Fibroblast of pulmonary artery (primary cell): ENCODE measurements at regions not wholly inside any gene's neighbourhood (a gene's known extent, or its start where the extent isn't known, plus 50 kb on each side); places are given as distances from the start of the nearest gene placed in this dataset.

ENCODE experiments used
- DNase-seq: peaks from one replicate; pipeline ENCODE4 v3.0.0-alpha.2; 2010; ENCODE audit warnings: low read depth
- H3K4me3 ChIP-seq: replicated peaks from 2 replicates; pipeline ENCODE4 v1.5.1; 2011; ENCODE audit warnings: low read depth, mild to moderate bottlenecking, control low read depth, low read length, moderate library complexity
- TF ChIP-seq, protein P1 (sequence below): IDR thresholded peaks from 2 replicates; pipeline ENCODE4 v1.5.1; 2011; ENCODE audit warnings: mild to moderate bottlenecking, control low read depth, low read length, inconsistent platforms; ENCODE audit errors: missing control alignments

DNA sequence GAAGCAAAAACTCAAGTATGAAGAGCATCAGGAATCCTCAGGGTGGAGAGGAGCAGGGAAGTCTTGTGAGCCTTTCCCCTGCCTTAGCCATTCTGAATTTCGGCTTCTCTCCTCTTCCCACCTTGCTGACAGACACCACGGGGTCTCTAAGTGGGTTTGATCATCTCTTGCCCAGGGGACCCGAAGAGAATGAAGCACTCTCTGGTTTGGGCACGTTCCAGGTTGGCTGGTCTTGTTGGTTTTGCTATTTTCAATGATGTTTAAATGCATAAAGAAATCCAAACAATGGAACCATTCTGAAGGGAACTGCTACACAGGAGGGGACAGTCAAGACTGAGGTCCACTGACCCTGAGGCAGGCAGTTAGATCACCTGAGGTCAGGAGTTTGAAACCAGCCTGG lies 131.7 kb downstream of the PXDC1 start:
- no peak overlapping the region for H3K4me3 ChIP-seq
- TF ChIP-seq, protein P1, sequence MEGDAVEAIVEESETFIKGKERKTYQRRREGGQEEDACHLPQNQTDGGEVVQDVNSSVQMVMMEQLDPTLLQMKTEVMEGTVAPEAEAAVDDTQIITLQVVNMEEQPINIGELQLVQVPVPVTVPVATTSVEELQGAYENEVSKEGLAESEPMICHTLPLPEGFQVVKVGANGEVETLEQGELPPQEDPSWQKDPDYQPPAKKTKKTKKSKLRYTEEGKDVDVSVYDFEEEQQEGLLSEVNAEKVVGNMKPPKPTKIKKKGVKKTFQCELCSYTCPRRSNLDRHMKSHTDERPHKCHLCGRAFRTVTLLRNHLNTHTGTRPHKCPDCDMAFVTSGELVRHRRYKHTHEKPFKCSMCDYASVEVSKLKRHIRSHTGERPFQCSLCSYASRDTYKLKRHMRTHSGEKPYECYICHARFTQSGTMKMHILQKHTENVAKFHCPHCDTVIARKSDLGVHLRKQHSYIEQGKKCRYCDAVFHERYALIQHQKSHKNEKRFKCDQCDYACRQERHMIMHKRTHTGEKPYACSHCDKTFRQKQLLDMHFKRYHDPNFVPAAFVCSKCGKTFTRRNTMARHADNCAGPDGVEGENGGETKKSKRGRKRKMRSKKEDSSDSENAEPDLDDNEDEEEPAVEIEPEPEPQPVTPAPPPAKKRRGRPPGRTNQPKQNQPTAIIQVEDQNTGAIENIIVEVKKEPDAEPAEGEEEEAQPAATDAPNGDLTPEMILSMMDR = no peak
- no peak for DNase-seq

DNA sequence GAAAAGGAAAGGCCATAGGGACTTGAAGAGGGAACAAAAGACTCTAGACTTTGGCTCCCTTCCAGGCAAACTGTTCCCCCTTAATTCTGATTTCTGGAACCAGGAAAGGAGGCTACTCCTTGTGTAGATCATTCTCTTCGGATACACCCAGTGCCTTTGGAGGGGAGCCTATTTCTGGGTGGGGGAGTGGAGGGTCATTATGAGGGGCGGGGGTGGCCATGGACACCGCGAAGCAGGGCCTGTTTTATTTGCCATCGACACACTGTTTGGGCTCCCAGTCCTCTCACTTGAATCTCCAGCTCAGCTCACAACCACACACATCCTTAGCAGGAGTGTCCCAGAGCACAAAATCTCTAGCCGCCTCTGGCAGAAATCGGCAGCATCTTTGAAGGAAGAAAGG lies 132.3 kb downstream of the PXDC1 start:
- TF ChIP-seq, protein P1 = no peak
- no peak for DNase-seq
- H3K4me3 ChIP-seq = no peak overlapping the region

DNA sequence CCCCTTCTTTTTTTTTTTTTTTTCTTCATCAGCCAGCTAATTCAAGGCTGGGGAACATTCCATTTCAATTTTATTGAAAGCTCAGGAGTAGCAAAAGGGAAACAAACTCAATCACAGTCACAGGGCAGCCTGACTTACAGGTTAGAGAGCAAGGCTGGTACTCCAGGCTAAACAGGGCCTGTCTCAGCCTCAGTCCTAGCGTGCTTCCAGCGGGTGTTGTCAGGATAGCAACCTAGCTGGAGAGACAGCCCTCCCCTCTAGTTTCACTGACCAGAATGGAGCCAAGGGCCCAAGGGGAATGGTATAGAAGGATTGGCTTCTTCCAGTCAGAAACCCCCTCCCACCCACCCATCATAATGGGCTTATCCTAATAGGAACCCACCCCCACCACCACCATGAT lies 132.9 kb downstream of the PXDC1 start:
- H3K4me3 ChIP-seq = no peak overlapping the region
- DNase-seq = no peak
- TF ChIP-seq, protein P1 = no peak

DNA sequence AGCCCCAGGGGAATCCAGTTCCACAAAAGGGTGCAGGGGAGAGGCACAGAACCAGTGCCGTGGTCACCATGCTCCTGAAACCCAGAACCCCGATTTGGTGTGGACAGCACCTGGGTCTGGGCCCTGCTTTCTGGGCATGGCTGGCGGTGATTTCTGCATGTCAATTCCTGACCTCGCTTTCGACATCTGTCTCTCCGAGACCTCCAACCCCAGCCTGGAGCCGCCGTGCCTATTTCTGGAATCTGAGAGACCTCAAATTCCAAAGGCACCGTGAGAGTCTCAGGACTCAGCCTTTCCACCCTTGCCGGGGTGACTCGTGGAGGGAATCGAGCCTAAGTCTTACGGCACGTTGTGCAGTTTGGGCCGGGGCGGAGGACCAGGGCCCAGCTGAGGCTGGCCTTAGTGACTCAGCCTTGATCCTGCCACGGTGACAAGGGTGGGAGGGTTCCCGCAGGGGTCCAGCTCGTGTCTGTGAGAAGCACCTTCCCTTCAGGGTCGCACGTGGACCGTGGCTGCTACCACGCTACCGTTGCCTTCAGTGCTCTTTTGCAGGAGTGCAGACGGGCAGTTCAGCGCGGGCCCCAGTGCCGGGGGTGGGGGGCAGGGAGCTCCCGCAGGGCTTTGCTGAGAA lies 133.7 kb downstream of the PXDC1 start:
- DNase-seq = no peak
- H3K4me3 ChIP-seq = no peak overlapping the region
- TF ChIP-seq, protein P1 = no peak

DNA sequence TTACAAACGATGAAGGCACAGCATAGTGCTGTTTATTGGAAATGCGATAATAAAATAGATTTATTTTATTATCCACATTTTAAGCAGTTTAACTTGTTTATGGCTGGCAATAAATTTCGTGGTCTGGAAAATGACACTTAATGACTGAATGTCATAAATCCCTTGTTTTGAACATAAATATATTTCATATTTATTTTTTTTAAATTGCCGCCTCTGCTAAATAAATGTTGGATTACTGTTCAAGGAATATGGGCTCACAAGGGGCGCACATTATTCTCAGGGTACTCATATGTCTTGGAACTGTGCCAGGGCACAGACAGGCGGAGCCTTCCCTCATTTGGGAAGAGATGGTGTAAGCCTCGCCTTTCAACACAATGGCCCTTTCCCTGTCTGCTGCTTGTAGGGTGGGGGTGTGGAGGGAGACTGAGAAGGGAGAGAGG lies 134.3 kb downstream of the PXDC1 start:
- no peak for DNase-seq
- H3K4me3 ChIP-seq = no peak overlapping the region
- TF ChIP-seq, protein P1 = no peak

DNA sequence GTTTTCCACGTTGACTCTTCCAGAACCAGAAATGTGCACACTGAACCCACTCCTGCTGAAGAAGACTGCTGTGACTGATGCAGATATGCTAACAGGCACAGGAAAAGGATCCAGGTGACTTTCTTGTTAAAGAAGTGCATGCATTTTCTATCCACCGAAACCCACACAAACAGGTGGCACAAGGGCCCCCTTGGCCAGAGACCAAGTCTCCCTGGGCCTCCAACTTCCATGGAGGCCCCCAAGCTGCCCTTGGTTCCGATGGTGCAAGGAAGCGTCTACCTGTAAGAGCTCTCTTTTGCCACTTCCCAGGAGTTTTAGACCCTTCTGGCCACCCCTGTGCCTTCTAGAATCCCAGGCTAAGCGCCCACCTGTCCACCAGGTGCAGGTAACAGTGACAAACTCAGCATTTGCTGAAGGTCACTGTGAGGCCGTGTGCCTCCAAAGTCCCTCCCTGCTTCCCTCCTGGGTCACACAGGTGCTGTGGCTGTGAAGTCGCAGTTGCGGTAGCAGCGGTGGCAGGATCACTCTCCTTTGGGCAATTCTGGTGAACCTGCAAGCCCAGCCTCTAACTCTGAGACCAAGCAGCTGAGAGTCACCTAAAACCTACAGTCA lies 134.8 kb downstream of the PXDC1 start:
- DNase-seq = no peak
- H3K4me3 ChIP-seq = no peak overlapping the region
- TF ChIP-seq, protein P1 = no peak
